T-helper 1 cell treated with Interleukin-12 subunit alpha and Interleukin-12 subunit beta and Interleukin-4 antibody, amounts not matched to agents 30 μg/mL and 1 μg/mL, for 36 hours (primary cell): ENCODE measurements at regions not wholly inside any gene's neighbourhood (a gene's known extent, or its start where the extent isn't known, plus 50 kb on each side); places are given as distances from the start of the nearest gene placed in this dataset.

ENCODE experiments used
- H3K27ac Mint-ChIP-seq: one replicate; pipeline ENCODE4 v1.8.0; 2021; ENCODE audit warnings: mild to moderate bottlenecking, mixed read lengths
- H3K27me3 Mint-ChIP-seq: one replicate; pipeline ENCODE4 v1.8.0; 2021; ENCODE audit warnings: low read depth, mixed read lengths
- H3K36me3 Mint-ChIP-seq: one replicate; pipeline ENCODE4 v1.8.0; 2021; ENCODE audit warnings: low read depth, mixed read lengths
- H3K4me1 Mint-ChIP-seq: one replicate; pipeline ENCODE4 v1.8.0; 2021; ENCODE audit warnings: low read depth, mixed read lengths
- H3K4me3 Mint-ChIP-seq: one replicate; pipeline ENCODE4 v1.8.0; 2021; ENCODE audit warnings: mild to moderate bottlenecking, moderate library complexity, mixed read lengths
- H3K9me3 Mint-ChIP-seq: one replicate; pipeline ENCODE4 v1.8.0; 2021; ENCODE audit warnings: mixed read lengths

DNA sequence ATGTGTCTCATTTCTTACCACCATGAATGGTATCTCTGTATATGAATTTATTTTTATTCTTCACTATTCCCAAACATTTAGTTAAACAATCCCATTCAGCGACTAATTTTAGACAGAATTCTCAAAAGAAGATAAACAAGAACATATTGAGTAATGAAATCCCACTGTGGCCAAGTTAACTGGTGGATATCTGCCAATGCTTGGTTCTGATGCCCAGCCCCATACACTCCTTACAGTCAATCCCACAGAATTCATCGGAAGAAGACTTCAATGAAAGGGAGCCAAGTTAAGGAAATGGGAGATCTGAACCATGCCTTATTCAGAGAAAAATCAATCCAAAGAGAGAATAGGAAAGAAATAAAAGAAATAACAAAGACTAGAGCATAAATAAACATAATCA is 518.0 kb downstream of the XPNPEP1 start:
- no peak overlapping the region for H3K4me3 Mint-ChIP-seq
- no peaks in the 10 kb centered on the region for H3K4me1 Mint-ChIP-seq
- H3K27ac Mint-ChIP-seq = no peak overlapping the region
- no peaks in the 10 kb centered on the region for H3K36me3 Mint-ChIP-seq
- H3K27me3 Mint-ChIP-seq = no peaks in the 10 kb centered on the region
- no peaks in the 10 kb centered on the region for H3K9me3 Mint-ChIP-seq

- H3K4me3 Mint-ChIP-seq = no peak overlapping the region
- no peak overlapping the region for H3K27ac Mint-ChIP-seq
- H3K9me3 Mint-ChIP-seq = no peaks in the 10 kb centered on the region
- no peaks in the 10 kb centered on the region for H3K4me1 Mint-ChIP-seq
- H3K36me3 Mint-ChIP-seq = no peaks in the 10 kb centered on the region
- no peaks in the 10 kb centered on the region for H3K27me3 Mint-ChIP-seq
Observed at GRCh38 chr10:109403551-109403950, 519.8 kb downstream of the XPNPEP1 start.

GRCh38 chr10:109393425-109393824 is 529.9 kb downstream of the XPNPEP1 start:
- Mint-ChIP-seq H3K27ac (no peak overlapping the region), H3K9me3 (no peaks in the 10 kb centered on the region), H3K4me1 (no peaks in the 10 kb centered on the region), H3K27me3 (no peaks in the 10 kb centered on the region), H3K4me3 (no peak overlapping the region), H3K36me3 (no peaks in the 10 kb centered on the region)

DNA sequence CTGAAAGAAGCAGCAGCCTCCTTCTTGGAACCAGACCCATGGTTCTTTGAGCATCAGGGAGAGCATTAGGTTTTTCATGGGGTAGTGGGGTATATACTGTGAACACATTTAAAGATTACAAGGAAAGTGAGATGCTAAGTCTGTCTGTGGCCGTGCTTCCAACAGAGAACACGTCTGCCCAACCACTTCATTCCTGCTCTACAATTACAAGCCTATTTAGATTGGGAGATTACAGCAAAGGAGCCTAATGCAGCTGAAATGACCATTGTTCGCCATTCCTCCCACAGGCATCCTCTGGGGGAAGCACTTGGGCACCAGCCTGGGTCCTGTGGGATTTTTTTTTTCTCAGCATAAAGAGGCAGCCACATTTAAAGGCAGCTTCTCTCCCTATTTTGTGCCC is 536.4 kb downstream of the XPNPEP1 start:
- no peaks in the 10 kb centered on the region for H3K36me3 Mint-ChIP-seq
- no peaks in the 10 kb centered on the region for H3K9me3 Mint-ChIP-seq

DNA sequence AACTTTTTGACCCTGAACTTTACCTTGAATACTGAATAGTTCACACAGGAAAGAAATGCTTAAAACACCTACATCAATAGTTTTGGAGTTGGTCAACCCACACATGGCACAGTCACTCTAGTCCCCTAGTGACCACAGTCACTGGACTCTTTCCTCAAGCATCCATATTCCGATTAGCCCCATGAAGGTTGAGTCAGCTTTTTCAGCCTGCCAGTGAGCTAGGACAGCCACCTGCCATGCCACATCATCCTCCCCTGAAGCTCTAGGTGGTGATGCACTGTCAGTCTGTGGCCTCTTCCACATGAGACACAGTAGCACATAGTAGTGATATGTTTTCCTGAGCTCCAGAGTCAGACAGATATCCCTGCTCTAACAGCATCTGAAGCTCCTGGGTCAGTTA is 537.2 kb downstream of the XPNPEP1 start:
- no peaks in the 10 kb centered on the region for H3K9me3 Mint-ChIP-seq
- no peak overlapping the region for H3K4me3 Mint-ChIP-seq
- no peaks in the 10 kb centered on the region for H3K27me3 Mint-ChIP-seq
- H3K4me1 Mint-ChIP-seq = no peaks in the 10 kb centered on the region
- H3K27ac Mint-ChIP-seq = no peak overlapping the region
- no peaks in the 10 kb centered on the region for H3K36me3 Mint-ChIP-seq

More for the DNA sequence above, 536.4 kb downstream of the XPNPEP1 start:
- no peak overlapping the region for H3K4me3 Mint-ChIP-seq
- no peaks in the 10 kb centered on the region for H3K27me3 Mint-ChIP-seq
- no peak overlapping the region for H3K27ac Mint-ChIP-seq
- H3K4me1 Mint-ChIP-seq = no peaks in the 10 kb centered on the region

DNA sequence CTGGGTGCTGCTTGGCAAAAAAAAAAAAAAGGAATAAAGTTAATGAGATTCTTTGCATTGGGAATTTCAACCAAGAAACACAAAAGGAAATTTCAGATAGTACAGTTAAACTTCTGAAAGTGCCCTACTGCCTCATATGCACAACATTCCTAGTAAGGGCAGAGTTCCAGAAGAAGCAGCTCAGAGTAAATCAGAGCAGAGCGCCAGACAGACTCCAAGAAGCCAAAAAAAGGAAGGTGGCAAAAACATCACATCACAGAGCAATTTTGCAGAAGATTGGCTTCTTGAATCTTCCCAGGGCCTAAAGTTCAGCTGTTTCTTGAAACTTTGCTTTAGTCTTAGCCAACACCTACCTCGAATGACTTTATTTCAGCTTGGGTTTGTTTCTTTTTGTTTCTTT is 544.1 kb downstream of the XPNPEP1 start:
- Mint-ChIP-seq H3K4me1 (no peaks in the 10 kb centered on the region), H3K4me3 (no peak overlapping the region), H3K27ac (no peak overlapping the region), H3K27me3 (no peaks in the 10 kb centered on the region), H3K36me3 (no peaks in the 10 kb centered on the region), H3K9me3 (no peaks in the 10 kb centered on the region)

GRCh38 chr10:109374215-109374614 is 549.1 kb downstream of the XPNPEP1 start:
- no peaks in the 10 kb centered on the region for H3K4me1 Mint-ChIP-seq

DNA sequence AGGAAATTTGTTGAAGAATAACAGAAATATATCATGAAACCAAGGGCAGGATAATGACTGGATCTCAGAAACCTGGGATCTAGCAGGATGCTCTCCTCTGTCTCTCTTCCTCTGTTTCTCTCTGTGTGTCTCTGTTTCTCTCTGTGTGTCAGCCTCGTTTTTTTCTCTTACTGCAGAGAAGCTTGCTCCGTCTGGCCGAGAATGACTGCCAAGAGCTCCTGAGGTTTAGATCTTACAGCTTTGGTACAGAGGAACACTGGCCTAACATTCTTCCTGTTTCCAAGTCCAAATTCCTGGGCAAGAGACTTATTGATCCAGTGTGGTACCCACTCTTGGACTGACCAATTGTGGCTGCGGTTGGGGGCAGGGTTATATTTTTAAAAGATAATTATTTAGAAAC is 564.0 kb downstream of the XPNPEP1 start:
- Mint-ChIP-seq H3K27ac (no peak overlapping the region), H3K4me1 (no peaks in the 10 kb centered on the region), H3K4me3 (no peak overlapping the region), H3K27me3 (no peaks in the 10 kb centered on the region), H3K9me3 (no peaks in the 10 kb centered on the region), H3K36me3 (no peaks in the 10 kb centered on the region)

More at GRCh38 chr10:109374215-109374614, 549.1 kb downstream of the XPNPEP1 start:
- Mint-ChIP-seq H3K4me3 (no peak overlapping the region), H3K36me3 (no peaks in the 10 kb centered on the region), H3K27me3 (no peaks in the 10 kb centered on the region), H3K9me3 (no peaks in the 10 kb centered on the region), H3K27ac (no peak overlapping the region)

DNA sequence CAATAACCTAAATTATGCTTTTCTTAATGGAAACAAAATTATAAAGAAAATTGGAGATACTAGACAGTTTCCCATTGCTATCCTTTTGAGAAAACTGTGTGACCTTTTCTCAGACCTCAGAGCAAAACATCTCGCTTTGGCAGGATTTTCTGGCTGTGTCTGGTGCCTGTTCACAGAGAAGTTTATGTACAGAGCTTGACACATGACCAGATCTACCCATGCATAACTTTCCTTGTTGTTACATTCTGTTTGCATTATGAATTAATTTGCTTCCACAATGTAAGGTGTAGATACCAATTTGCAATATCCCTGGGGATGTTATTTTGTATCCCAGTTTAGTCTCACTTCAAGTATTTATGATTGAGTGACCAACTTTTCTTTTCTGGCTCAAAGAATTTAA is 565.0 kb downstream of the XPNPEP1 start:
- no peaks in the 10 kb centered on the region for H3K9me3 Mint-ChIP-seq
- H3K27ac Mint-ChIP-seq = no peak overlapping the region
- H3K27me3 Mint-ChIP-seq = no peaks in the 10 kb centered on the region
- no peaks in the 10 kb centered on the region for H3K4me1 Mint-ChIP-seq
- no peak overlapping the region for H3K4me3 Mint-ChIP-seq
- no peaks in the 10 kb centered on the region for H3K36me3 Mint-ChIP-seq

DNA sequence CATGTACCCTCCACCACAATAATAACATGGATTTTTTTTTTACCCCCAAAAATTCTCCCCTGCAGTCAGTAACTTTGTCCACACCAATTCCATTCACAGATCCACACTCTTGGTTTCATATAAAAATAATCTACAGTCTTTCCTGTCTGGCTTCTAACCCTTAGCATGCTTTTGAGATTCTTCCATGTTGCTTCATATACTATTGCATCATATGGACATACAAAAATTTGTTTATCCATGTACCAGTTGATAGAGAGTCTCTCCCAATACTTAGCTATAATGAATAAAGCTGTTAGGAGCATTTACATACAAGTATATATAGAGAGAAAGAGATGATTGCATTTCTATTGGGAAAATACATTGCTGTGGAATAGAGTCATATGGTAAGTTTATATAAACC is 575.0 kb downstream of the XPNPEP1 start:
- no peak overlapping the region for H3K27ac Mint-ChIP-seq
- H3K4me1 Mint-ChIP-seq = no peaks in the 10 kb centered on the region
- peaks cover 7% of the 10 kb centered on the region for H3K9me3 Mint-ChIP-seq
- no peak overlapping the region for H3K4me3 Mint-ChIP-seq
- no peaks in the 10 kb centered on the region for H3K36me3 Mint-ChIP-seq
- no peaks in the 10 kb centered on the region for H3K27me3 Mint-ChIP-seq

GRCh38 chr10:109343293-109343692 is 580.0 kb downstream of the XPNPEP1 start:
- Mint-ChIP-seq H3K9me3 (no peaks in the 10 kb centered on the region), H3K4me3 (no peak overlapping the region), H3K27me3 (no peaks in the 10 kb centered on the region), H3K36me3 (no peaks in the 10 kb centered on the region), H3K4me1 (no peaks in the 10 kb centered on the region), H3K27ac (no peak overlapping the region)

DNA sequence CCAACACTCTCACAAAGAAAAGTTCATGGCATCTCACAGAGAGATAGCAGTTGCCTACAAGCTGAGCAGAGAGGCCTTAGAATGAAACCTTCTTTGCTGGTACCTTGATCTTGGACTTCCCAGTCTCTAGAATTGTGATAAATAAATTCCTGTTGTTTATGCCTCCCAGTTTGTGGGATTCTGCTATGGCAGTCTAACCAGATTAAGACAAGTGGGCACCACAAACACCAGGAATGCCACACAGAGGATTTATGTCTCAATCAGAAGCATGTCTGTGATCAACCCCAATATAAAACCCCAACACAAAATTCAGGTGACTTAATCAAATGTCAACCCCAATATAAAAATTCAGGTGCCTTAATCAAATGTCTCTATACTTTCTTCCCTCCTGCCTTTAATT is 581.3 kb downstream of the XPNPEP1 start:
- H3K36me3 Mint-ChIP-seq = no peaks in the 10 kb centered on the region
- H3K27me3 Mint-ChIP-seq = no peaks in the 10 kb centered on the region
- H3K9me3 Mint-ChIP-seq = no peaks in the 10 kb centered on the region
- H3K4me3 Mint-ChIP-seq = no peak overlapping the region
- H3K27ac Mint-ChIP-seq = no peak overlapping the region
- no peaks in the 10 kb centered on the region for H3K4me1 Mint-ChIP-seq

DNA sequence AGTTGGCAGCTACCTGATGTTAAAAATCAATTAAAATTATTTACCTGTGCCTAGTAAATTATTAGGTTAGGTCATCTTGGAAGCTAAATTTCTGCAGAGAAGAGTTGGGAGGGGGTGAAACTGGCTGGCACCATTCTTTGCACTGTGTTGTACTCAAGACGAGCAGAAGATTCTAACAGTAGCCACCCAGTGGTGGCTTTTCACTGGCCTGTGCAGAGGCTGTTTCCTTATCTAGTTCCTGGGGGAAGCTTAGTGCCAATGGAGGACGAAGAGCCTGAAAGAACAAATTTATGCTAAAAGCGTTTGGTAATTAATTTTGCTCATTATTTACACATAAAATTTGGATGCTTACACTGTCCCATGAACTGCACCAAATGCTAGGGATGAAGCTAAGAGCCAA is 595.3 kb downstream of the XPNPEP1 start:
- H3K36me3 Mint-ChIP-seq = no peaks in the 10 kb centered on the region
- no peaks in the 10 kb centered on the region for H3K27me3 Mint-ChIP-seq
- no peaks in the 10 kb centered on the region for H3K9me3 Mint-ChIP-seq
- no peak overlapping the region for H3K4me3 Mint-ChIP-seq
- no peaks in the 10 kb centered on the region for H3K4me1 Mint-ChIP-seq
- H3K27ac Mint-ChIP-seq = no peak overlapping the region

GRCh38 chr10:109327266-109327665 is 596.0 kb downstream of the XPNPEP1 start:
- Mint-ChIP-seq H3K4me3 (no peak overlapping the region), H3K9me3 (no peaks in the 10 kb centered on the region), H3K27ac (no peak overlapping the region), H3K4me1 (no peaks in the 10 kb centered on the region), H3K36me3 (no peaks in the 10 kb centered on the region), H3K27me3 (no peaks in the 10 kb centered on the region)

GRCh38 chr10:109324721-109325120 is 598.6 kb downstream of the XPNPEP1 start:
- no peak overlapping the region for H3K4me3 Mint-ChIP-seq
- H3K36me3 Mint-ChIP-seq = no peaks in the 10 kb centered on the region
- H3K4me1 Mint-ChIP-seq = no peaks in the 10 kb centered on the region
- no peaks in the 10 kb centered on the region for H3K27me3 Mint-ChIP-seq
- no peaks in the 10 kb centered on the region for H3K9me3 Mint-ChIP-seq
- no peak overlapping the region for H3K27ac Mint-ChIP-seq

DNA sequence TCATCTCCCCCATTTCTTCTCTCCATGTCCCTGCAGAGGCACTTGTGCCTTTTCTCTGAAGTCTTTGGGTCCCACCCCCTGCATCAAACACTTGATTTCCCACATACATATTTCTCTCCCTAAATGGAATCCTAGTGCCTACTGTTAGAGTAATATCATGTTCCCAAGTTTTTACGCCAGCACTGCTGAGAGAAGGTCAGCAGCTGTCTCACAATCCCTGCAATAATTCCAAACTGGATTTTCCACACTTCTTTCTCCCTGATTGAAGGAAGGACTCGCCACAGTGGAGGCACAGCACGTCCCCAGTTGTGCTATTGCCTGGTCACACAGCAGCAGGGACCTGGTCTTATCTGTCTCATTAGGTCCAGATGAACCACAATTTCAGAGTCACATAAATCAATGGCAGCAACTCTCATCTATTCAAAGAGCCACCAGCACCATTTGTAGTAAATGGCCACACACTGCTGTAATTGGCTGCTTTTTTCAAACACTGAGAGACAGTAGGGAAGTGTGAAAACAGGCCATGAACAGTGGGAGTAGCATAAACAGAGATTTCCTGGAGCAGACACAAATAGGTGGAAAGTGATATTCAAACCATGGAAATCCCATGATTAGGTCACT is 605.5 kb downstream of the XPNPEP1 start:
- Mint-ChIP-seq H3K9me3 (peaks cover 2% of the 10 kb centered on the region), H3K36me3 (no peaks in the 10 kb centered on the region), H3K27ac (no peak overlapping the region), H3K4me3 (no peak overlapping the region), H3K27me3 (no peaks in the 10 kb centered on the region), H3K4me1 (no peaks in the 10 kb centered on the region)
